ENCODE measurements at regions not wholly inside any gene's neighbourhood (a gene's known extent, or its start where the extent isn't known, plus 50 kb on each side); places are given as distances from the start of the nearest gene placed in this dataset.
"Not testable (repeated sequence)": the region's sequence is repeated elsewhere in the genome, so short reads cannot be mapped to it uniquely, and the experiment has no call there.

- H3K4me1 ChIP-seq (ENCODE audit: control insufficient read depth, insufficient read depth, low read length), result no peaks in the 10 kb centered on the region
- no peak overlapping the region for H3K27ac ChIP-seq (ENCODE audit: low read depth, low read length)
- no peaks in the 10 kb centered on the region for H3K27me3 ChIP-seq (ENCODE audit: control insufficient read depth, insufficient read depth, low read length)
- no peak overlapping the region for H3K9ac ChIP-seq (ENCODE audit: low read depth, low read length)
- no peaks in the 10 kb centered on the region for H3K9me3 ChIP-seq (ENCODE audit: control insufficient read depth, insufficient read depth, low read length)
- no peaks in the 10 kb centered on the region for H3K36me3 ChIP-seq (ENCODE audit: control insufficient read depth, insufficient read depth, low read length)
- H3K4me3 ChIP-seq (ENCODE audit: low read depth, low read length), result no peak overlapping the region
These were observed 258.8 kb upstream of the GNPDA2 start for GRCh38 chr4:44985152-44985551.

- Histone ChIP-seq H3K9ac (ENCODE audit: low read depth, low read length) (no peak overlapping the region), H3K27ac (ENCODE audit: low read depth, low read length) (no peak overlapping the region), H3K4me3 (ENCODE audit: low read depth, low read length) (no peak overlapping the region), H3K36me3 (ENCODE audit: control insufficient read depth, insufficient read depth, low read length) (no peaks in the 10 kb centered on the region), H3K4me1 (ENCODE audit: control insufficient read depth, insufficient read depth, low read length) (no peaks in the 10 kb centered on the region), H3K9me3 (ENCODE audit: control insufficient read depth, insufficient read depth, low read length) (no peaks in the 10 kb centered on the region), H3K27me3 (ENCODE audit: control insufficient read depth, insufficient read depth, low read length) (no peaks in the 10 kb centered on the region)
These were observed 257.7 kb upstream of the GNPDA2 start for GRCh38 chr4:44984083-44984482.

- Histone ChIP-seq H3K27me3 (ENCODE audit: control insufficient read depth, insufficient read depth, low read length) (no peaks in the 10 kb centered on the region), H3K9me3 (ENCODE audit: control insufficient read depth, insufficient read depth, low read length) (no peaks in the 10 kb centered on the region), H3K27ac (ENCODE audit: low read depth, low read length) (no peak overlapping the region), H3K36me3 (ENCODE audit: control insufficient read depth, insufficient read depth, low read length) (no peaks in the 10 kb centered on the region), H3K4me1 (ENCODE audit: control insufficient read depth, insufficient read depth, low read length) (no peaks in the 10 kb centered on the region), H3K4me3 (ENCODE audit: low read depth, low read length) (no peak overlapping the region), H3K9ac (ENCODE audit: low read depth, low read length) (no peak overlapping the region)
These were observed 256.7 kb upstream of the GNPDA2 start for GRCh38 chr4:44983083-44983482.

- Histone ChIP-seq H3K27me3 (ENCODE audit: control insufficient read depth, insufficient read depth, low read length) (no peaks in the 10 kb centered on the region), H3K9me3 (ENCODE audit: control insufficient read depth, insufficient read depth, low read length) (no peaks in the 10 kb centered on the region), H3K4me3 (ENCODE audit: low read depth, low read length) (no peak overlapping the region), H3K27ac (ENCODE audit: low read depth, low read length) (no peak overlapping the region), H3K4me1 (ENCODE audit: control insufficient read depth, insufficient read depth, low read length) (no peaks in the 10 kb centered on the region), H3K36me3 (ENCODE audit: control insufficient read depth, insufficient read depth, low read length) (no peaks in the 10 kb centered on the region), H3K9ac (ENCODE audit: low read depth, low read length) (no peak overlapping the region)
These were observed 251.7 kb upstream of the GNPDA2 start for GRCh38 chr4:44978020-44978419.

- Histone ChIP-seq H3K9me3 (ENCODE audit: control insufficient read depth, insufficient read depth, low read length) (peaks cover 18% of the 10 kb centered on the region), H3K36me3 (ENCODE audit: control insufficient read depth, insufficient read depth, low read length) (no peaks in the 10 kb centered on the region), H3K27ac (ENCODE audit: low read depth, low read length) (no peak overlapping the region), H3K27me3 (ENCODE audit: control insufficient read depth, insufficient read depth, low read length) (no peaks in the 10 kb centered on the region), H3K4me3 (ENCODE audit: low read depth, low read length) (no peak overlapping the region), H3K9ac (ENCODE audit: low read depth, low read length) (no peak overlapping the region), H3K4me1 (ENCODE audit: control insufficient read depth, insufficient read depth, low read length) (no peaks in the 10 kb centered on the region)
These were observed 239.2 kb upstream of the GNPDA2 start for GRCh38 chr4:44965435-44966095.

GRCh38 chr4:44964086-44964485 lies 237.7 kb upstream of the GNPDA2 start:
- H3K4me1 ChIP-seq (ENCODE audit: control insufficient read depth, insufficient read depth, low read length), result not testable (repeated sequence)

GRCh38 chr4:44961001-44961755 lies 234.8 kb upstream of the GNPDA2 start:
- no peaks in the 10 kb centered on the region for H3K27me3 ChIP-seq (ENCODE audit: control insufficient read depth, insufficient read depth, low read length)
- H3K27ac ChIP-seq (ENCODE audit: low read depth, low read length), result no peak overlapping the region
- H3K4me1 ChIP-seq (ENCODE audit: control insufficient read depth, insufficient read depth, low read length), result no peaks in the 10 kb centered on the region
- no peak overlapping the region for H3K9ac ChIP-seq (ENCODE audit: low read depth, low read length)
- H3K4me3 ChIP-seq (ENCODE audit: low read depth, low read length), result no peak overlapping the region
- H3K9me3 ChIP-seq (ENCODE audit: control insufficient read depth, insufficient read depth, low read length), result peaks cover 18% of the 10 kb centered on the region
- no peaks in the 10 kb centered on the region for H3K36me3 ChIP-seq (ENCODE audit: control insufficient read depth, insufficient read depth, low read length)

More at GRCh38 chr4:44964086-44964485, 237.7 kb upstream of the GNPDA2 start:
- not testable (repeated sequence) for H3K27ac ChIP-seq (ENCODE audit: low read depth, low read length); H3K36me3 ChIP-seq (ENCODE audit: control insufficient read depth, insufficient read depth, low read length); H3K9ac ChIP-seq (ENCODE audit: low read depth, low read length); H3K4me3 ChIP-seq (ENCODE audit: low read depth, low read length); H3K27me3 ChIP-seq (ENCODE audit: control insufficient read depth, insufficient read depth, low read length)
- peaks cover 18% of the 10 kb centered on the region for H3K9me3 ChIP-seq (ENCODE audit: control insufficient read depth, insufficient read depth, low read length)

GRCh38 chr4:44931720-44932119 lies 205.4 kb upstream of the GNPDA2 start:
- H3K9me3 ChIP-seq (ENCODE audit: control insufficient read depth, insufficient read depth, low read length), result no peaks in the 10 kb centered on the region
- H3K9ac ChIP-seq (ENCODE audit: low read depth, low read length), result no peak overlapping the region
- no peak overlapping the region for H3K27ac ChIP-seq (ENCODE audit: low read depth, low read length)
- no peaks in the 10 kb centered on the region for H3K4me1 ChIP-seq (ENCODE audit: control insufficient read depth, insufficient read depth, low read length)
- no peaks in the 10 kb centered on the region for H3K27me3 ChIP-seq (ENCODE audit: control insufficient read depth, insufficient read depth, low read length)
- H3K4me3 ChIP-seq (ENCODE audit: low read depth, low read length), result no peak overlapping the region
- H3K36me3 ChIP-seq (ENCODE audit: control insufficient read depth, insufficient read depth, low read length), result no peaks in the 10 kb centered on the region

- Histone ChIP-seq H3K27me3 (ENCODE audit: control insufficient read depth, insufficient read depth, low read length) (no peaks in the 10 kb centered on the region), H3K4me1 (ENCODE audit: control insufficient read depth, insufficient read depth, low read length) (no peaks in the 10 kb centered on the region), H3K36me3 (ENCODE audit: control insufficient read depth, insufficient read depth, low read length) (no peaks in the 10 kb centered on the region), H3K9ac (ENCODE audit: low read depth, low read length) (no peak overlapping the region), H3K27ac (ENCODE audit: low read depth, low read length) (no peak overlapping the region), H3K9me3 (ENCODE audit: control insufficient read depth, insufficient read depth, low read length) (no peaks in the 10 kb centered on the region), H3K4me3 (ENCODE audit: low read depth, low read length) (no peak overlapping the region)
These were observed 202.4 kb upstream of the GNPDA2 start for GRCh38 chr4:44928785-44929184.

GRCh38 chr4:44927399-44928380 lies 201.3 kb upstream of the GNPDA2 start:
- Histone ChIP-seq H3K9me3 (ENCODE audit: control insufficient read depth, insufficient read depth, low read length) (no peaks in the 10 kb centered on the region), H3K9ac (ENCODE audit: low read depth, low read length) (no peak overlapping the region), H3K27ac (ENCODE audit: low read depth, low read length) (no peak overlapping the region), H3K4me1 (ENCODE audit: control insufficient read depth, insufficient read depth, low read length) (no peaks in the 10 kb centered on the region), H3K27me3 (ENCODE audit: control insufficient read depth, insufficient read depth, low read length) (no peaks in the 10 kb centered on the region), H3K4me3 (ENCODE audit: low read depth, low read length) (no peak overlapping the region), H3K36me3 (ENCODE audit: control insufficient read depth, insufficient read depth, low read length) (no peaks in the 10 kb centered on the region)

All from HUES48 (cell line).